ENCODE measurements at regions not wholly inside any gene's neighbourhood (a gene's known extent, or its start where the extent isn't known, plus 50 kb on each side); places are given as distances from the start of the nearest gene placed in this dataset.

DNA sequence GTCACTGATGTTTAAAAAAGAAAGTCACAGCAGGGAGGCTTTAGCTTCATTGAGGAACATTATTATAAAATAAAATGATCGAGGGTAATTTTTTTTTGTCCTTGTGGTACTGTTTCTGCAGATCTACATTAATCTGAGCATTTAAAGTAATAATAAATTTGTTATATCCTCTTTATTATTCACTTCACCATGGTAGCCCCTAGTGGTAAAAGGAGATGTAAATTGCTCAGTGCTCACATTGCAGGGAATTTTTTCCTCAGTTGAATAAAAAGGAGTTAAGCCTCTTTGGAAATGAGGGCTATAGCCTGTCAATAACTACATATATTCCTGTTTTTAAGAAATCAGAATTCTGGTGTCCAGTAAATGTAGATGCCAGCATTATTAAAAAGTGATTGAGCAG is 99.7 kb upstream of the VPREB1 start:
- DNase-seq (no peak), ATAC-seq (no peak)
- H3K9me3 ChIP-seq, result no peaks in the 10 kb centered on the region
- H3K36me3 ChIP-seq, result no peaks in the 10 kb centered on the region
- no peaks in the 10 kb centered on the region for H3K4me1 ChIP-seq
- no peak overlapping the region for H3K27ac ChIP-seq
- intact Hi-C loops (cut with DNase I), result no loop called here
- H3K4me3 ChIP-seq, result no peak overlapping the region
- H3K27me3 ChIP-seq, result peaks cover 32% of the 10 kb centered on the region
- TF ChIP-seq, protein P1, sequence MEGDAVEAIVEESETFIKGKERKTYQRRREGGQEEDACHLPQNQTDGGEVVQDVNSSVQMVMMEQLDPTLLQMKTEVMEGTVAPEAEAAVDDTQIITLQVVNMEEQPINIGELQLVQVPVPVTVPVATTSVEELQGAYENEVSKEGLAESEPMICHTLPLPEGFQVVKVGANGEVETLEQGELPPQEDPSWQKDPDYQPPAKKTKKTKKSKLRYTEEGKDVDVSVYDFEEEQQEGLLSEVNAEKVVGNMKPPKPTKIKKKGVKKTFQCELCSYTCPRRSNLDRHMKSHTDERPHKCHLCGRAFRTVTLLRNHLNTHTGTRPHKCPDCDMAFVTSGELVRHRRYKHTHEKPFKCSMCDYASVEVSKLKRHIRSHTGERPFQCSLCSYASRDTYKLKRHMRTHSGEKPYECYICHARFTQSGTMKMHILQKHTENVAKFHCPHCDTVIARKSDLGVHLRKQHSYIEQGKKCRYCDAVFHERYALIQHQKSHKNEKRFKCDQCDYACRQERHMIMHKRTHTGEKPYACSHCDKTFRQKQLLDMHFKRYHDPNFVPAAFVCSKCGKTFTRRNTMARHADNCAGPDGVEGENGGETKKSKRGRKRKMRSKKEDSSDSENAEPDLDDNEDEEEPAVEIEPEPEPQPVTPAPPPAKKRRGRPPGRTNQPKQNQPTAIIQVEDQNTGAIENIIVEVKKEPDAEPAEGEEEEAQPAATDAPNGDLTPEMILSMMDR (IDR thresholded peaks at IDR 0.05), result no peak

DNA sequence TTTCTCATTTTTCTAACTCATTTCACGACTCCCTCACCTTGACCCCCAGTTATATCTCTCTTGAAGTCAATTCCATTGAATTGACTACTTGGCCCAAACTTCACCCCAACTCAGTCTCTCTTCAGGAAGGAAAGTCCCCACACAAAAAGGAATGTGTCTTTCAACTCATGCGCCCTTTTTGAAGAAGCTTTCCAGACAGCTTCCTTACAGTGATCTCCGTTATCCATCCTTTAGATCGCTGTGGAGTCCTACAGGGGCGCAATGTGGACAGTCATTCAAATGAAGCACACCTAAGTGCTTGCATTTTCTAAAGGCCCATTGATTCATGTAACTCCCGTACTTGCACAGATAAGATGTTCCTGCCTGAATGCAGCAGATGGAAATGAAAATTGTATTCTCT is 101.1 kb upstream of the VPREB1 start:
- intact Hi-C loops (cut with DNase I), result no loop called here
- TF ChIP-seq, protein P1 (IDR thresholded peaks at IDR 0.05), result no peak

DNA sequence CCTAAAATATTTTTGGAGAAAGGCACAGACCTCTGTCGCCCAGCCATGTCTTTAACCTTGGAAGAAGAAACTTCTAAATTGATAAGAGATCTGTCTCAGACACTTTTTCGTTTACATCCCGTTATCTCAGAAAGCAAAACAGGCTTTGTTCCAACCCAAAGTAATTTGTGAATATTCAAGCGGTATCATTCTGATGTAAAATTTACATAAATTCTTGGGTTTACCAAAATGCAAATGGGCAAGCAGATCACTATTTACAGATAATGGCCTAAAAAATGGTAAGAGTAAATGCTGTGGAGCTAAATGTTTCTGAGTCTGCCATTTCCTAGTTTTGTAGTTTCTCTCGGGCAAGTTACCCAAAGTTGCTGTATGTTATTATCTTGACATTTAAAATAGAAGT is 101.9 kb upstream of the VPREB1 start:
- H3K36me3 ChIP-seq, result no peaks in the 10 kb centered on the region
- TF ChIP-seq, protein P1 (IDR thresholded peaks at IDR 0.05), result no peak
- DNase-seq (no peak), ATAC-seq (no peak)
- H3K4me1 ChIP-seq, result no peaks in the 10 kb centered on the region
- intact Hi-C loops (cut with DNase I), result no loop called here
- no peak overlapping the region for H3K27ac ChIP-seq
- no peaks in the 10 kb centered on the region for H3K9me3 ChIP-seq
- H3K27me3 ChIP-seq, result peaks cover 29% of the 10 kb centered on the region
- H3K4me3 ChIP-seq, result no peak overlapping the region

More for the DNA sequence above, 101.1 kb upstream of the VPREB1 start:
- ATAC-seq (no peak), DNase-seq (no peak)
- no peaks in the 10 kb centered on the region for H3K9me3 ChIP-seq
- no peak overlapping the region for H3K4me3 ChIP-seq
- H3K27me3 ChIP-seq, result peaks cover 28% of the 10 kb centered on the region
- H3K36me3 ChIP-seq, result no peaks in the 10 kb centered on the region
- H3K4me1 ChIP-seq, result no peaks in the 10 kb centered on the region
- H3K27ac ChIP-seq, result no peak overlapping the region

DNA sequence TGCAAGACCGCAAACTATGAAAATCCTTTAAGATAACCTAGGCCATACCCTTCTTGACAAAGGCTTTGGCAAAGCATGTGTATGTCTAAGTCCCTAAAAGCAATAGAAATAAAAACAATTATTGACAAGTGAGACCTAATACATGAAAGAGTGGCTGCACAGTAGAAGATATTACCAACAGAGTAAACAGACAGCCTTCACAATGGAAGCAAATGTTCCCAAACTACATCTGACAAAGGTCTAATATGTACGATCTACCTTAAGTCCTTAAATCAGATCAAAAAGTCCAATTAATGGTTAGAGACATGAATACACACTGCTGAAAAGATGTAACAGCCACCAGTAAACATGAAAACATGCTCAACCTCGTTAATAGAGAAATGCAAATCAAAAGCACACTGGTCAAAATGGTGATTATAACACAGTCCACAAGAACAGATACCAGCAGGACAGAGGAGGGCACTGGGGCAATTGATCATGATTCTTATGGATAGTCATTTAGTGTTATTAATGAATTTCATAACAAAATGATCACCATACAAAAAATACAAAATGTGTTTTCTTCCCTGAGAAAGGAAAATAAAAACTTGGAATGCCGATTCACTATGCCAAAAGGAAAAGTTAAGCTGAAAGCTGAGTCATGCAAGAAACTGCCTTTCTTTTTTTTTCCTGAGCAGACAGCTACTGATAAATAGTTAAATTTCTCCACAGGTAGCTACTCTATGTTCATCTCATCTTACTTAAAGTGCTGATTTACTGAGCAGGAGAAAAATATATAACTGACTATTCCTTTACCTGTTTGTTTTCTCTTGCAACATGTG is 102.6 kb upstream of the VPREB1 start:
- Histone ChIP-seq H3K27ac (no peak overlapping the region), H3K36me3 (no peaks in the 10 kb centered on the region), H3K9me3 (no peaks in the 10 kb centered on the region), H3K4me3 (no peak overlapping the region), H3K27me3 (peaks cover 25% of the 10 kb centered on the region), H3K4me1 (no peaks in the 10 kb centered on the region)
- no peak for ATAC-seq
- intact Hi-C loops (cut with DNase I), result no loop called here
- TF ChIP-seq, protein P1 (IDR thresholded peaks at IDR 0.05), result no peak
- no peak for DNase-seq

DNA sequence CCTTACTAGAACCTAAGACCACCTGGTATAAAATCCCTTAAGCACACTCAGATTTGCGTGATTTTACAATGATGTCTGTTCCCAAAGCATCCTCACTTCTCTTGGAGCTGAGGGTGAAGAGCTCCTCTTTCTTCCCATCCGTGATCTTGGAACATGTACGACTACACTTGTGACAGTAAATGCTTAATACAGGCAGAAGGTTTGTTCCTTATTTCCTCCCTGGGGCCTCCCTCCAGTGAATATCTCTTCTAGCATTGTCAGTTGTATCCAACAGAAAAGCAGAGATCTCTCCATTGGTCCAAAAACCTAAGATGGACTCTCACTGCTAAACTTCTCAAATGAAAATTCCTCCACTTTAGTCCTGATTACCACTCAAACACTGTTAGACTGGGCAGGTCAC is 103.6 kb upstream of the VPREB1 start:
- no peak for DNase-seq
- intact Hi-C loops (cut with DNase I), result no loop called here

More for the DNA sequence above, 103.6 kb upstream of the VPREB1 start:
- Histone ChIP-seq H3K36me3 (no peaks in the 10 kb centered on the region), H3K4me1 (no peaks in the 10 kb centered on the region), H3K4me3 (no peak overlapping the region), H3K9me3 (no peaks in the 10 kb centered on the region), H3K27ac (no peak overlapping the region), H3K27me3 (peaks cover 25% of the 10 kb centered on the region)
- ATAC-seq, result no peak
- TF ChIP-seq, protein P1 (IDR thresholded peaks at IDR 0.05), result no peak

Measured in upper lobe of right lung (tissue), 1 donor.